SK-N-SH (cell line): ENCODE measurements at regions not wholly inside any gene's neighbourhood (a gene's known extent, or its start where the extent isn't known, plus 50 kb on each side); places are given as distances from the start of the nearest gene placed in this dataset.

Source experiments
- CTCF ChIA-PET: fragments of 300-600, 350-600 bp; formaldehyde crosslinking; extraction: SDS; loops from one replicate; lab custom pipeline; 2021; lab: Yijun Ruan, JAX
- POLR2A ChIA-PET: fragments of 350-600 bp; sonication (Branson Sonifier 250); formaldehyde crosslinking; extraction: SDS; loops from one replicate; lab custom pipeline; 2020; ENCODE audit warnings: antibody characterized with exemption, inconsistent platforms; lab: Yijun Ruan, JAX
- DNase-seq: peaks from one replicate; pipeline ENCODE4 v3.0.0; 2012
- H2AFZ ChIP-seq: fragments of 200-600 bp; sonication (generic); 2 replicates; pipeline ENCODE4 v1.8.1; 2016; ENCODE audit warnings: antibody characterized with exemption, mild to moderate bottlenecking, low read depth
- H3F3A ChIP-seq: fragments of 200-600 bp; sonication (generic); replicated peaks from 2 replicates; pipeline ENCODE3; 2016; ENCODE audit warnings: antibody characterized with exemption, mild to moderate bottlenecking; ENCODE audit not compliant: insufficient read depth
- H3K27ac ChIP-seq, 2 experiments: fragments of 200-500 bp in 1 of 2; fragments of 200-600 bp in 1 of 2; sonication (Bioruptor generic) in 1 of 2; sonication (generic), shearing (Covaris generic) in 1 of 2; 2 replicates each; pipeline versions ENCODE4 v1.5.1 to v1.6.1; 2014 to 2016; ENCODE audit warnings: low read depth in 2 of 2, inconsistent platforms in 1 of 2, low read length in 1 of 2, mild to moderate bottlenecking in 1 of 2, mixed read lengths in 1 of 2
- H3K27me3 ChIP-seq: fragments of 200-600 bp; sonication (generic), shearing (Covaris generic); 2 replicates; pipeline ENCODE4 v1.6.1; 2016; ENCODE audit warnings: mixed run types; ENCODE audit not compliant: insufficient read depth
- H3K36me3 ChIP-seq, 2 experiments: fragments of 200-500 bp in 1 of 2; fragments of 200-600 bp in 1 of 2; sonication (Bioruptor generic) in 1 of 2; sonication (generic) in 1 of 2; replicated peaks in 1 of 2; 2 replicates each; pipeline versions ENCODE3 to v1.5.1; 2014 to 2016; ENCODE audit warnings: low read length in 1 of 2, mild to moderate bottlenecking in 1 of 2; ENCODE audit not compliant: insufficient read depth in 2 of 2, control insufficient read depth in 1 of 2
- H3K4me1 ChIP-seq, 2 experiments: fragments of 200-500 bp in 1 of 2; fragments of 200-600 bp in 1 of 2; sonication (Bioruptor generic) in 1 of 2; sonication (generic), shearing (Covaris generic) in 1 of 2; 2 replicates each; pipeline versions ENCODE4 v1.5.1 to v1.6.1; 2014 to 2016; ENCODE audit warnings: low read depth in 1 of 2, low read length in 1 of 2, mixed run types in 1 of 2; ENCODE audit not compliant: insufficient read depth in 2 of 2, control insufficient read depth in 1 of 2
- H3K4me2 ChIP-seq: fragments of 200-600 bp; sonication (generic), shearing (Covaris generic); 2 replicates; pipeline ENCODE4 v1.6.1; 2017; ENCODE audit warnings: mixed run types
- H3K4me3 ChIP-seq, 2 experiments: fragments of 200-500 bp in 1 of 2; fragments of 200-600 bp in 1 of 2; sonication (Bioruptor generic) in 1 of 2; sonication (generic), shearing (Covaris generic) in 1 of 2; 2 replicates each; pipeline versions ENCODE4 v1.5.1 to v1.8.1; 2014 to 2016; ENCODE audit warnings: low read depth in 2 of 2, inconsistent platforms in 1 of 2, low read length in 1 of 2, mild to moderate bottlenecking in 1 of 2, mixed read lengths in 1 of 2, moderate library complexity in 1 of 2
- H3K79me2 ChIP-seq: fragments of 200-600 bp; sonication (generic); 2 replicates; pipeline ENCODE4 v1.8.1; 2017; ENCODE audit warnings: mild to moderate bottlenecking; ENCODE audit not compliant: insufficient read depth
- H3K9ac ChIP-seq: fragments of 200-600 bp; sonication (generic); 2 replicates; pipeline ENCODE4 v1.6.1; 2017; ENCODE audit warnings: mixed run types
- H3K9me2 ChIP-seq: fragments of 200-600 bp; sonication (generic); 2 replicates; pipeline ENCODE4 v1.6.1; 2017; ENCODE audit warnings: mixed run types
- H3K9me3 ChIP-seq: fragments of 200-600 bp; sonication (generic); 2 replicates; pipeline ENCODE4 v1.6.1; 2017; ENCODE audit warnings: mixed run types, mild to moderate bottlenecking, moderate library complexity
- H4K20me1 ChIP-seq: fragments of 200-600 bp; sonication (generic); 2 replicates; pipeline ENCODE4 v1.6.1; 2017; ENCODE audit warnings: mild to moderate bottlenecking, mixed run types; ENCODE audit not compliant: insufficient read depth
- CHD2 ChIP-seq: fragments of 150-350 bp; IDR thresholded peaks from 2 replicates; pipeline ENCODE4 v1.6.1; 2018; ENCODE audit warnings: low read length; ENCODE audit not compliant: partially characterized antibody
- ELF1 ChIP-seq: IDR thresholded peaks from 2 replicates; pipeline ENCODE4 v1.4.0; 2012
- EP300 ChIP-seq, 2 experiments: IDR thresholded peaks; 2 replicates each; pipeline versions ENCODE4 v1.4.0 to v1.6.1; 2012; ENCODE audit warnings: borderline replicate concordance in 1 of 2, low read depth in 1 of 2, low read length in 1 of 2
- EZH2phosphoT487 ChIP-seq: fragments of 200-600 bp; sonication (generic); IDR thresholded peaks from 2 replicates; pipeline ENCODE4 v1.6.1; 2017; ENCODE audit warnings: low read depth, mixed run types, mild to moderate bottlenecking, antibody characterized with exemption, moderate library complexity, borderline replicate concordance
- FOSL2 ChIP-seq: IDR thresholded peaks from 2 replicates; pipeline ENCODE4 v1.4.0; 2012; ENCODE audit warnings: low read depth, mild to moderate bottlenecking, moderate library complexity, borderline replicate concordance
- FOXM1 ChIP-seq: IDR thresholded peaks from 2 replicates; pipeline ENCODE4 v1.4.0; 2012; ENCODE audit warnings: low read depth, mild to moderate bottlenecking
- GABPA ChIP-seq: IDR thresholded peaks from 2 replicates; pipeline ENCODE4 v1.4.0; 2012; ENCODE audit warnings: low read depth, mild to moderate bottlenecking
- GATA2 ChIP-seq: sonication (generic); formaldehyde crosslinking; IDR thresholded peaks from 2 replicates; pipeline ENCODE4 v1.5.0; 2020; ENCODE audit warnings: mild to moderate bottlenecking, missing genetic modification reagents
- MXI1 ChIP-seq: IDR thresholded peaks from 2 replicates; pipeline ENCODE4 v1.6.1; 2012; ENCODE audit warnings: mild to moderate bottlenecking, low read depth, low read length, improper control_type of control experiment
- NFIC ChIP-seq: IDR thresholded peaks from 2 replicates; pipeline ENCODE4 v1.4.0; 2012; ENCODE audit warnings: borderline replicate concordance
- POLR2AphosphoS5 ChIP-seq: IDR thresholded peaks from 2 replicates; pipeline ENCODE4 v1.6.1; 2012; ENCODE audit warnings: low read depth, low read length
- RAD21 ChIP-seq: IDR thresholded peaks from 2 replicates; pipeline ENCODE4 v1.6.1; 2012; ENCODE audit warnings: mild to moderate bottlenecking, low read length
- RFX5 ChIP-seq: IDR thresholded peaks from 2 replicates; pipeline ENCODE4 v1.6.1; 2012; ENCODE audit warnings: mild to moderate bottlenecking, improper control_type of control experiment, low read length
- TAF1 ChIP-seq: IDR thresholded peaks from 2 replicates; pipeline ENCODE4 v1.6.1; 2012; ENCODE audit warnings: low read depth, mild to moderate bottlenecking, low read length, moderate library complexity, borderline replicate concordance
- TCF12 ChIP-seq: IDR thresholded peaks from 2 replicates; pipeline ENCODE4 v1.4.0; 2012
- TEAD4 ChIP-seq: IDR thresholded peaks from 2 replicates; pipeline ENCODE4 v1.4.0; 2012; ENCODE audit warnings: mild to moderate bottlenecking, borderline replicate concordance; ENCODE audit not compliant: insufficient read depth
- YY1 ChIP-seq: IDR thresholded peaks from 2 replicates; pipeline ENCODE4 v1.4.0; 2012; ENCODE audit warnings: low read depth, mild to moderate bottlenecking
- WGBS: methylation state at CpG from one replicate; pipeline ENCODE4 v1.1.6; 2017; ENCODE audit warnings: low lambda C conversion rate; 5-methylcytosine and 5-hydroxymethylcytosine counted together
- TF ChIP-seq, protein P1 (sequence below): fragments of 150-350 bp; IDR thresholded peaks from 2 replicates; pipeline ENCODE4 v1.6.1; 2017; ENCODE audit warnings: antibody characterized with exemption, low read length, low read depth, borderline replicate concordance
- TF ChIP-seq, protein P2 (sequence below): IDR thresholded peaks from 2 replicates; pipeline ENCODE4 v1.4.0; 2012; ENCODE audit warnings: low read depth
- TF ChIP-seq, protein P3 (sequence below): IDR thresholded peaks from 2 replicates; pipeline ENCODE4 v1.6.1; 2012; ENCODE audit warnings: mild to moderate bottlenecking, low read depth, low read length, moderate library complexity
- TF ChIP-seq, protein P4 (sequence below): IDR thresholded peaks from 2 replicates; pipeline ENCODE4 v1.4.0; 2012; ENCODE audit warnings: low read depth, borderline replicate concordance
- TF ChIP-seq, protein P5 (sequence below): fragments of 150-350 bp; IDR thresholded peaks from 2 replicates; pipeline ENCODE4 v1.6.1; 2016; ENCODE audit warnings: mild to moderate bottlenecking, low read depth, low read length

DNA sequence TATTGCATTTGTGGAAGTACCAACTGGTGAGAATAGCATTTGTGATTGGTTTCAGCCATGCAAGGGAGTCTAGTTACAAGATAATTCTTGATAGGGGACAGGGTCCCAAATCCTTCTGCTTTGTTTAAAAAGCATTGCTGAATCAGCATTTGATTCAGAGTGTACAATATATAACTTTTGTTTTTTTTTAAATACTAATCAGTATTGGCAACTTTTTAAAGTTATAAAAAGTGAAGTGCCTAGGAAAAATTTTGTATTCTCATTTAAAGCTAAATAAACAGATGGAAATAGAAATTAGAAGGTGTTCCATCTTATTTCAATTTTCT lies 75.4 kb upstream of the SLC25A26 start (continued):
- TF ChIP-seq, protein P1, sequence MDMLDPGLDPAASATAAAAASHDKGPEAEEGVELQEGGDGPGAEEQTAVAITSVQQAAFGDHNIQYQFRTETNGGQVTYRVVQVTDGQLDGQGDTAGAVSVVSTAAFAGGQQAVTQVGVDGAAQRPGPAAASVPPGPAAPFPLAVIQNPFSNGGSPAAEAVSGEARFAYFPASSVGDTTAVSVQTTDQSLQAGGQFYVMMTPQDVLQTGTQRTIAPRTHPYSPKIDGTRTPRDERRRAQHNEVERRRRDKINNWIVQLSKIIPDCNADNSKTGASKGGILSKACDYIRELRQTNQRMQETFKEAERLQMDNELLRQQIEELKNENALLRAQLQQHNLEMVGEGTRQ = no peak

DNA sequence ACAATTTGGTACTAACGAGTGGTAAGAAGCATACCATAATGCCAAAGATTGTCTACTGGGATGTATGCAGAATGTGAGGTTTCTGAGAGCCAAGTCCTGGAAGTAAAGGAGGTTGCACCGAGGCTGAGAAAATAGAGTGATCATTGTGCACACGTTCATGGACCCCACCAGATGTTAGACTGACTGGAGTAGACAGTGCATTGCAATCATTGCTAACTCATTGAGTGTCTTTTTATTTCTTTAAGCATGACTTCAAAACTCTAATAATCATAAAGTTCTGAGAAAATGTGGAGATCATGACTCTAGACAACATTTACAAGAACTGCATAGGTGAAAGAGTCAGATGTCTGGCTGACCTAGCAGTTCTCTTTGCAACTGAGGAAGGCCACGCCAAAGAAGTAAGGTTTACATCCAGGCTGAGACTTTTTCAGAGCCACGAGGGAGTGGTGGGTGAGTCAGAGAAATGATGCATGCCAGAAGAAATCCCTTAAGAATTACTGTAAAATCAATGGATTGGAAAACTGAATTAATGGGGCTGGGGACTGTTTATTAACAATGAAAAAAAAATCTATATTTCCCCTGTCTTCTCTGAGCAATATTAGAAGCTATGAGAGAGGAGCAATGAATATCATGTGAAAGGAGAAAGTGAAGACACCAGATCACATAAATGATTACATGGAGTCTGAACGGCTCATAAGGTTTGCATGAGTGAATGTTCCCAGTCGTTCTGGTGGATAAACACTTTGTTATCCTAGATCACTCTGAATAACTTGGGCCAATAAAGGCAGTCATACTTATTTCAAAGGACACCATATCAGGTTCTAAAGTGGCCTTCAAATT lies 76.0 kb upstream of the SLC25A26 start:
- POLR2A ChIA-PET = no interaction called here
- Histone ChIP-seq H4K20me1 (no peaks in the 10 kb centered on the region), H3K4me3 (no peak overlapping the region), H3K4me1 (peaks cover 0 to 7% of the 10 kb centered on the region in 2 experiments; a peak in 1 of 4 replicates), H3F3A (peaks cover 4% of the 10 kb centered on the region), H3K4me2 (no peak overlapping the region), H3K27ac (no peak overlapping the region), H3K9me2 (no peaks in the 10 kb centered on the region), H3K27me3 (no peaks in the 10 kb centered on the region), H3K9ac (no peak overlapping the region)
- TF ChIP-seq, protein P2, sequence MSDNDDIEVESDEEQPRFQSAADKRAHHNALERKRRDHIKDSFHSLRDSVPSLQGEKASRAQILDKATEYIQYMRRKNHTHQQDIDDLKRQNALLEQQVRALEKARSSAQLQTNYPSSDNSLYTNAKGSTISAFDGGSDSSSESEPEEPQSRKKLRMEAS = peak; percentile 45; the same call in 1 of the 2 replicates
- TF ChIP-seq TAF1 (no peak), GABPA (no peak), CHD2 (no peak), EZH2phosphoT487 (no peak), NFIC (no peak), FOXM1 (no peak), TEAD4 (no peak), ELF1 (no peak), MXI1 (no peak), RAD21 (no peak), POLR2AphosphoS5 (no peak), FOSL2 (peak; percentile 38; the same call in 1 of the 2 replicates), RFX5 (no peak), GATA2 (CRISPR knock-in tag) (no peak), YY1 (no peak), TCF12 (peak; percentile 34; the same call in 1 of the 2 replicates), EP300 (IDR thresholded peaks at IDR 0.05; ENCODE audit: borderline replicate concordance in 1 of 2, low read depth in 1 of 2, low read length in 1 of 2) (no peak)
- TF ChIP-seq, protein P1 = no peak
- TF ChIP-seq, protein P3, sequence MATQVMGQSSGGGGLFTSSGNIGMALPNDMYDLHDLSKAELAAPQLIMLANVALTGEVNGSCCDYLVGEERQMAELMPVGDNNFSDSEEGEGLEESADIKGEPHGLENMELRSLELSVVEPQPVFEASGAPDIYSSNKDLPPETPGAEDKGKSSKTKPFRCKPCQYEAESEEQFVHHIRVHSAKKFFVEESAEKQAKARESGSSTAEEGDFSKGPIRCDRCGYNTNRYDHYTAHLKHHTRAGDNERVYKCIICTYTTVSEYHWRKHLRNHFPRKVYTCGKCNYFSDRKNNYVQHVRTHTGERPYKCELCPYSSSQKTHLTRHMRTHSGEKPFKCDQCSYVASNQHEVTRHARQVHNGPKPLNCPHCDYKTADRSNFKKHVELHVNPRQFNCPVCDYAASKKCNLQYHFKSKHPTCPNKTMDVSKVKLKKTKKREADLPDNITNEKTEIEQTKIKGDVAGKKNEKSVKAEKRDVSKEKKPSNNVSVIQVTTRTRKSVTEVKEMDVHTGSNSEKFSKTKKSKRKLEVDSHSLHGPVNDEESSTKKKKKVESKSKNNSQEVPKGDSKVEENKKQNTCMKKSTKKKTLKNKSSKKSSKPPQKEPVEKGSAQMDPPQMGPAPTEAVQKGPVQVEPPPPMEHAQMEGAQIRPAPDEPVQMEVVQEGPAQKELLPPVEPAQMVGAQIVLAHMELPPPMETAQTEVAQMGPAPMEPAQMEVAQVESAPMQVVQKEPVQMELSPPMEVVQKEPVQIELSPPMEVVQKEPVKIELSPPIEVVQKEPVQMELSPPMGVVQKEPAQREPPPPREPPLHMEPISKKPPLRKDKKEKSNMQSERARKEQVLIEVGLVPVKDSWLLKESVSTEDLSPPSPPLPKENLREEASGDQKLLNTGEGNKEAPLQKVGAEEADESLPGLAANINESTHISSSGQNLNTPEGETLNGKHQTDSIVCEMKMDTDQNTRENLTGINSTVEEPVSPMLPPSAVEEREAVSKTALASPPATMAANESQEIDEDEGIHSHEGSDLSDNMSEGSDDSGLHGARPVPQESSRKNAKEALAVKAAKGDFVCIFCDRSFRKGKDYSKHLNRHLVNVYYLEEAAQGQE = no peak
- TF ChIP-seq, protein P4, sequence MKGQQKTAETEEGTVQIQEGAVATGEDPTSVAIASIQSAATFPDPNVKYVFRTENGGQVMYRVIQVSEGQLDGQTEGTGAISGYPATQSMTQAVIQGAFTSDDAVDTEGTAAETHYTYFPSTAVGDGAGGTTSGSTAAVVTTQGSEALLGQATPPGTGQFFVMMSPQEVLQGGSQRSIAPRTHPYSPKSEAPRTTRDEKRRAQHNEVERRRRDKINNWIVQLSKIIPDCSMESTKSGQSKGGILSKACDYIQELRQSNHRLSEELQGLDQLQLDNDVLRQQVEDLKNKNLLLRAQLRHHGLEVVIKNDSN = no peak
- TF ChIP-seq, protein P5, sequence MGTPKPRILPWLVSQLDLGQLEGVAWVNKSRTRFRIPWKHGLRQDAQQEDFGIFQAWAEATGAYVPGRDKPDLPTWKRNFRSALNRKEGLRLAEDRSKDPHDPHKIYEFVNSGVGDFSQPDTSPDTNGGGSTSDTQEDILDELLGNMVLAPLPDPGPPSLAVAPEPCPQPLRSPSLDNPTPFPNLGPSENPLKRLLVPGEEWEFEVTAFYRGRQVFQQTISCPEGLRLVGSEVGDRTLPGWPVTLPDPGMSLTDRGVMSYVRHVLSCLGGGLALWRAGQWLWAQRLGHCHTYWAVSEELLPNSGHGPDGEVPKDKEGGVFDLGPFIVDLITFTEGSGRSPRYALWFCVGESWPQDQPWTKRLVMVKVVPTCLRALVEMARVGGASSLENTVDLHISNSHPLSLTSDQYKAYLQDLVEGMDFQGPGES = no peak
- TF ChIP-seq, all 33 proteins: peak for 3
- Histone ChIP-seq H3K79me2 (no peaks in the 10 kb centered on the region), H3K36me3 (no peaks in the 10 kb centered on the region), H2AFZ (no peak overlapping the region), H3K9me3 (no peaks in the 10 kb centered on the region)
- WGBS = 60% methylated on average over 7 of the region's 7 CpGs
- CTCF ChIA-PET = interaction anchor here (1.4 kb wide), 1 partner anchor 11 kb away, joined by 3 read pairs; no protein-coding TSS in a partner anchor
- DNase-seq = no peak
